Left ventricle myocardium inferior (tissue), 1 donor: ENCODE measurements at regions not wholly inside any gene's neighbourhood (a gene's known extent, or its start where the extent isn't known, plus 50 kb on each side); places are given as distances from the start of the nearest gene placed in this dataset.

Experiments
- DNase-seq: peaks from one replicate; pipeline ENCODE4 v3.0.0-alpha.2; 2020
- H3K27ac ChIP-seq: fragments of 200-600 bp; replicated peaks from 2 replicates; pipeline ENCODE4 v1.8.0; 2021
- H3K27me3 ChIP-seq: fragments of 200-600 bp; 2 replicates; pipeline ENCODE4 v1.8.0; 2021; ENCODE audit warnings: low read depth
- H3K36me3 ChIP-seq: fragments of 200-600 bp; 2 replicates; pipeline ENCODE4 v1.8.0; 2021
- H3K4me1 ChIP-seq: fragments of 200-600 bp; 2 replicates; pipeline ENCODE4 v1.8.0; 2021
- H3K4me3 ChIP-seq: fragments of 200-600 bp; 2 replicates; pipeline ENCODE4 v1.8.0; 2021; ENCODE audit warnings: mild to moderate bottlenecking, moderate library complexity
- H3K9me3 ChIP-seq: fragments of 200-600 bp; replicated peaks from 2 replicates; pipeline ENCODE4 v1.8.0; 2021
- CTCF ChIP-seq: fragments of 200-600 bp; IDR thresholded peaks from 2 replicates; pipeline ENCODE4 v1.8.0; 2021; ENCODE audit warnings: antibody characterized with exemption, mild to moderate bottlenecking, borderline replicate concordance
- intact Hi-C: fragments of 100-400 bp; cut with micrococcal nuclease; formaldehyde crosslinking; loops from one replicate; pipeline ENCODE4 v1.11.0; 2022
- donor health status: DM: no; HTN: yes; CAD: no; lungs with severe emphysema.

- Histone ChIP-seq H3K4me1 (no peaks in the 10 kb centered on the region), H3K36me3 (no peaks in the 10 kb centered on the region), H3K9me3 (no peaks in the 10 kb centered on the region), H3K4me3 (no peak overlapping the region), H3K27ac (no peak overlapping the region), H3K27me3 (no peaks in the 10 kb centered on the region)
- TF ChIP-seq CTCF = no peak
- no peak for DNase-seq
- intact Hi-C loops = no loop called here
Observed at GRCh38 chr18:39419315-39419714, 1853.7 kb upstream of the CELF4 start.

GRCh38 chr18:39415471-39415870, 1849.9 kb upstream of the CELF4 start:
- Histone ChIP-seq H3K4me1 (no peaks in the 10 kb centered on the region), H3K27me3 (no peaks in the 10 kb centered on the region), H3K36me3 (no peaks in the 10 kb centered on the region), H3K4me3 (no peak overlapping the region), H3K9me3 (no peaks in the 10 kb centered on the region), H3K27ac (no peak overlapping the region)
- no peak for DNase-seq
- intact Hi-C loops = no loop called here
- no peak for TF ChIP-seq CTCF

GRCh38 chr18:39414009-39414700, 1848.6 kb upstream of the CELF4 start:
- no peak for DNase-seq
- TF ChIP-seq CTCF = no peak
- Histone ChIP-seq H3K27ac (no peak overlapping the region), H3K36me3 (no peaks in the 10 kb centered on the region), H3K9me3 (no peaks in the 10 kb centered on the region), H3K4me3 (no peak overlapping the region), H3K4me1 (no peaks in the 10 kb centered on the region), H3K27me3 (no peaks in the 10 kb centered on the region)
- intact Hi-C loops = no loop called here

GRCh38 chr18:39406941-39407340, 1841.3 kb upstream of the CELF4 start:
- Histone ChIP-seq H3K9me3 (no peaks in the 10 kb centered on the region), H3K27ac (no peak overlapping the region), H3K4me3 (no peak overlapping the region), H3K27me3 (no peaks in the 10 kb centered on the region), H3K36me3 (no peaks in the 10 kb centered on the region), H3K4me1 (no peaks in the 10 kb centered on the region)
- intact Hi-C loops = no loop called here
- no peak for DNase-seq
- no peak for TF ChIP-seq CTCF

GRCh38 chr18:39403121-39403520, 1837.5 kb upstream of the CELF4 start:
- Histone ChIP-seq H3K4me3 (no peak overlapping the region), H3K27me3 (no peaks in the 10 kb centered on the region), H3K36me3 (no peaks in the 10 kb centered on the region), H3K9me3 (no peaks in the 10 kb centered on the region), H3K27ac (no peak overlapping the region), H3K4me1 (no peaks in the 10 kb centered on the region)
- DNase-seq = no peak
- intact Hi-C loops = no loop called here
- TF ChIP-seq CTCF = no peak
